DND-41 (cell line): ENCODE measurements at regions not wholly inside any gene's neighbourhood (a gene's known extent, or its start where the extent isn't known, plus 50 kb on each side); places are given as distances from the start of the nearest gene placed in this dataset.

Experiments used
- ATAC-seq: fragments of 200-7000 bp; cut with Tn5 transposase; 3 replicates; pipeline ENCODE4 v1.9.1; 2021; ENCODE audit warnings: low read depth; ENCODE audit not compliant: insufficient read depth
- DNase-seq: peaks from one replicate; pipeline ENCODE4 v3.0.0-alpha.2; 2020
- H2AFZ ChIP-seq: 2 replicates; pipeline ENCODE4 v1.6.0; 2012; ENCODE audit warnings: low read depth, low read length
- H3K27ac ChIP-seq: 2 replicates; pipeline ENCODE4 v1.5.1; 2012; ENCODE audit warnings: low read length, inconsistent platforms
- H3K27me3 ChIP-seq: fragments of 200-600 bp; sonication (generic); 2 replicates; pipeline ENCODE4 v1.6.0; 2012; ENCODE audit warnings: low read length, mild to moderate bottlenecking, inconsistent platforms; ENCODE audit not compliant: insufficient read depth, poor library complexity
- H3K36me3 ChIP-seq: 2 replicates; pipeline ENCODE4 v1.5.1; 2012; ENCODE audit warnings: low read length, inconsistent platforms; ENCODE audit not compliant: insufficient read depth
- H3K4me1 ChIP-seq: 2 replicates; pipeline ENCODE4 v1.5.1; 2012; ENCODE audit warnings: mild to moderate bottlenecking, low read length; ENCODE audit not compliant: insufficient read depth
- H3K4me2 ChIP-seq: 2 replicates; pipeline ENCODE4 v1.6.0; 2012; ENCODE audit warnings: mild to moderate bottlenecking, moderate library complexity, low read length, inconsistent platforms; ENCODE audit not compliant: insufficient read depth
- H3K4me3 ChIP-seq, 2 experiments: fragments of 200-600 bp in 1 of 2; shearing (Covaris generic) in 1 of 2; 2 replicates each; pipeline ENCODE4 v1.5.1; 2012 to 2016; ENCODE audit warnings: inconsistent platforms in 2 of 2, low read length in 2 of 2, mild to moderate bottlenecking in 2 of 2, low read depth in 1 of 2, moderate library complexity in 1 of 2
- H3K79me2 ChIP-seq: 2 replicates; pipeline ENCODE4 v1.6.0; 2012; ENCODE audit warnings: low read length, inconsistent platforms; ENCODE audit not compliant: insufficient read depth
- H3K9ac ChIP-seq: 2 replicates; pipeline ENCODE4 v1.6.0; 2012; ENCODE audit warnings: low read depth, mild to moderate bottlenecking, inconsistent platforms, low read length, moderate library complexity
- H3K9me3 ChIP-seq: 2 replicates; pipeline ENCODE4 v1.5.1; 2012; ENCODE audit warnings: low read length, moderate library complexity, mild to moderate bottlenecking, inconsistent platforms; ENCODE audit not compliant: insufficient read depth, severe bottlenecking
- H4K20me1 ChIP-seq: 2 replicates; pipeline ENCODE4 v1.6.0; 2012; ENCODE audit warnings: low read length; ENCODE audit not compliant: insufficient read depth
- EZH2 ChIP-seq: IDR thresholded peaks from 3 replicates; pipeline ENCODE4 v1.6.1; 2012; ENCODE audit warnings: borderline replicate concordance, low read depth, mild to moderate bottlenecking, moderate library complexity, low read length, inconsistent platforms; ENCODE audit not compliant: severe bottlenecking
- TF ChIP-seq, protein P1 (sequence below): IDR thresholded peaks from 2 replicates; pipeline ENCODE4 v1.5.1; 2012; ENCODE audit warnings: borderline replicate concordance, low read length, moderate library complexity, mild to moderate bottlenecking; ENCODE audit not compliant: poor library complexity, severe bottlenecking; ENCODE audit errors: extremely low read depth

DNA sequence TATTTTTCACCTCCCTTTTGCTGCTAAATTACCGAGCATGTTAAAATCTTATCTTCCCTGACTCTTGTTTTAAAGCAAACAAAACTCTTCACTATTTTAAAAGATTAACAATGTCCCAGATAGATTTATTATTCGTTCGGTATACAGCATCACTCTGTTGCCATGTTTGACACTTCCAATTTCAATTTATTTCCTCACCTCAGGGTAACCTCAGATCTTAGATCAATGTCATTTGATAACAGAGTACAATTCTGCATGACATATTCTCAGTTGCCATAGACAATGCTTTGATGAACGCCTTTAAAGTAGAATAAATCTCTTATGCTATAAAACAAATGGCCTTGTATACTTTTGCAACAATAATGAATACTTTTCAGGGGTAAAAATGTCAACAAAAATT lies 1078.1 kb upstream of the IGFBP7 start:
- no peak overlapping the region for H2AFZ ChIP-seq
- no peak for ATAC-seq
- no peak overlapping the region for H3K4me2 ChIP-seq
- H3K36me3 ChIP-seq = no peaks in the 10 kb centered on the region
- H3K4me1 ChIP-seq = no peaks in the 10 kb centered on the region
- no peak overlapping the region for H3K9ac ChIP-seq
- DNase-seq = no peak
- no peaks in the 10 kb centered on the region for H3K27me3 ChIP-seq
- TF ChIP-seq, protein P1, sequence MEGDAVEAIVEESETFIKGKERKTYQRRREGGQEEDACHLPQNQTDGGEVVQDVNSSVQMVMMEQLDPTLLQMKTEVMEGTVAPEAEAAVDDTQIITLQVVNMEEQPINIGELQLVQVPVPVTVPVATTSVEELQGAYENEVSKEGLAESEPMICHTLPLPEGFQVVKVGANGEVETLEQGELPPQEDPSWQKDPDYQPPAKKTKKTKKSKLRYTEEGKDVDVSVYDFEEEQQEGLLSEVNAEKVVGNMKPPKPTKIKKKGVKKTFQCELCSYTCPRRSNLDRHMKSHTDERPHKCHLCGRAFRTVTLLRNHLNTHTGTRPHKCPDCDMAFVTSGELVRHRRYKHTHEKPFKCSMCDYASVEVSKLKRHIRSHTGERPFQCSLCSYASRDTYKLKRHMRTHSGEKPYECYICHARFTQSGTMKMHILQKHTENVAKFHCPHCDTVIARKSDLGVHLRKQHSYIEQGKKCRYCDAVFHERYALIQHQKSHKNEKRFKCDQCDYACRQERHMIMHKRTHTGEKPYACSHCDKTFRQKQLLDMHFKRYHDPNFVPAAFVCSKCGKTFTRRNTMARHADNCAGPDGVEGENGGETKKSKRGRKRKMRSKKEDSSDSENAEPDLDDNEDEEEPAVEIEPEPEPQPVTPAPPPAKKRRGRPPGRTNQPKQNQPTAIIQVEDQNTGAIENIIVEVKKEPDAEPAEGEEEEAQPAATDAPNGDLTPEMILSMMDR = no peak
- no peak for TF ChIP-seq EZH2
- no peak overlapping the region for H3K27ac ChIP-seq
- H4K20me1 ChIP-seq = no peaks in the 10 kb centered on the region
- no peak overlapping the region for H3K4me3 ChIP-seq
- H3K79me2 ChIP-seq = no peaks in the 10 kb centered on the region
- H3K9me3 ChIP-seq = peaks cover 2% of the 10 kb centered on the region

- TF ChIP-seq, protein P1 = no peak
- no peak for TF ChIP-seq EZH2
- Histone ChIP-seq H3K27me3 (no peaks in the 10 kb centered on the region), H3K9ac (no peak overlapping the region), H3K36me3 (no peaks in the 10 kb centered on the region), H3K4me1 (no peaks in the 10 kb centered on the region), H3K4me3 (no peak overlapping the region), H3K79me2 (no peaks in the 10 kb centered on the region), H3K4me2 (no peak overlapping the region), H3K27ac (no peak overlapping the region), H2AFZ (no peak overlapping the region), H3K9me3 (no peaks in the 10 kb centered on the region), H4K20me1 (no peaks in the 10 kb centered on the region)
- ATAC-seq (no peak), DNase-seq (no peak)
Measured at GRCh38 chr4:58175024-58175423, 1064.8 kb upstream of the IGFBP7 start.

DNA sequence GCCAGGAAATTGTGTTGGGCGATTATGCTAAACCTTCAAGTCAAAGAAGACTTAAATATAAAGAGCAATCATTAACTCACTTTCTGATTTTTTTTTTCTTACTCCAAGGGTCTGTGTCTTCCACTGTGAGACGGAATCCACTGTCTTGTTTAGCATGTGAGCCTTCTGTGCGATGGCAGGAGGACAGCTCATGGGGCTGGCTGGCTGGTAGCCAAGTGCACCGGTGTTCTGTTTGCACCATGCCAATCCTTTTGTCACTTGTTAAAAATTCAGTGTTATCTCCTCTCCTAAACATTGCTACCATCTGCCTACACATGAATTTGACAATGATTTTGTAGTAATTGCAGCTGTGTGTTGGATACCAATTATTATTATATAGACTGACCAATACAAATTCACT lies 1056.3 kb upstream of the IGFBP7 start:
- H2AFZ ChIP-seq = no peak overlapping the region
- no peaks in the 10 kb centered on the region for H3K4me1 ChIP-seq
- H3K4me3 ChIP-seq = no peak overlapping the region
- H3K4me2 ChIP-seq = no peak overlapping the region
- H3K27ac ChIP-seq = no peak overlapping the region
- no peak for DNase-seq
- no peaks in the 10 kb centered on the region for H3K79me2 ChIP-seq
- no peaks in the 10 kb centered on the region for H3K27me3 ChIP-seq
- no peaks in the 10 kb centered on the region for H4K20me1 ChIP-seq
- TF ChIP-seq EZH2 = no peak
- TF ChIP-seq, protein P1 = no peak
- no peak overlapping the region for H3K9ac ChIP-seq
- no peak for ATAC-seq
- H3K9me3 ChIP-seq = no peaks in the 10 kb centered on the region
- H3K36me3 ChIP-seq = no peaks in the 10 kb centered on the region

DNA sequence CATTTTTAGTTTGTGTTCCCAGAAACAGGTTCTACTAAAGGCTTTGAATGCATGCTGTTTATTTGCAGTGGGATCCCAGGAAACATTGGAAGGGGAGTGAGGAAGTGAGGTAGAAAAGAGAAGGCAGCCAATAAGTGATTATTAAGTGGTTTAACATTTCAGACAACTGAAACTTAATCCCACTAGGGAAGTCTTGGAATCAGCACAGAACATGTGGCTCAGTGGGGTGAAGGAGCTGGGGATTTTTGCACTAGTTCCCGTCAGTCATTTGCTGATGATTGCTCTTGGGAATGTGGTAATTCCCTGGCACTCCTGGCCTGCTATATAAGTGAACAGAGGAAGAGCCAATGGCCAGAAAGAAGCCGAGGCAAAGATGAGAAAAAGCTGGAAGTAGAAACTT lies 1053.0 kb upstream of the IGFBP7 start:
- no peak overlapping the region for H3K27ac ChIP-seq
- H3K9ac ChIP-seq = no peak overlapping the region
- H4K20me1 ChIP-seq = no peaks in the 10 kb centered on the region
- no peaks in the 10 kb centered on the region for H3K36me3 ChIP-seq
- no peaks in the 10 kb centered on the region for H3K27me3 ChIP-seq
- no peaks in the 10 kb centered on the region for H3K9me3 ChIP-seq
- H3K4me3 ChIP-seq = no peak overlapping the region
- H3K4me2 ChIP-seq = no peak overlapping the region
- H3K4me1 ChIP-seq = no peaks in the 10 kb centered on the region
- ATAC-seq (no peak), DNase-seq (no peak)
- H2AFZ ChIP-seq = no peak overlapping the region
- TF ChIP-seq, protein P1 = no peak
- no peak for TF ChIP-seq EZH2
- H3K79me2 ChIP-seq = no peaks in the 10 kb centered on the region
